Chondrocyte (in vitro differentiated cells): ENCODE measurements at regions not wholly inside any gene's neighbourhood (a gene's known extent, or its start where the extent isn't known, plus 50 kb on each side); places are given as distances from the start of the nearest gene placed in this dataset.
A peak's percentile ranks its signal among the peaks of the same experiment; 100 is the strongest.

Experiments
- DNase-seq: peaks from one replicate; pipeline ENCODE4 v3.0.0; 2021; ENCODE audit warnings: mixed read lengths, low spot score
- H3K27ac Mint-ChIP-seq: one replicate; pipeline ENCODE4 v1.8.0; 2021; ENCODE audit warnings: mild to moderate bottlenecking, moderate library complexity, mixed read lengths; ENCODE audit not compliant: unreplicated experiment
- H3K27me3 Mint-ChIP-seq: 2 replicates; pipeline ENCODE4 v1.8.0; 2021; ENCODE audit warnings: low read depth, mixed read lengths
- H3K36me3 Mint-ChIP-seq: 2 replicates; pipeline ENCODE4 v1.8.0; 2021; ENCODE audit warnings: low read depth, mixed read lengths
- H3K4me1 Mint-ChIP-seq: 2 replicates; pipeline ENCODE4 v1.8.0; 2021; ENCODE audit warnings: low read depth, mild to moderate bottlenecking, mixed read lengths
- H3K4me3 Mint-ChIP-seq: one replicate; pipeline ENCODE4 v1.8.0; 2021; ENCODE audit warnings: mild to moderate bottlenecking, moderate library complexity, mixed read lengths; ENCODE audit not compliant: unreplicated experiment
- H3K9me3 Mint-ChIP-seq: 2 replicates; pipeline ENCODE4 v1.8.0; 2021; ENCODE audit warnings: low read depth, mixed read lengths
- TF ChIP-seq, protein P1 (sequence below): fragments of 200-600 bp; sonication (generic); IDR thresholded peaks from 2 replicates; pipeline ENCODE4 v1.5.0; 2021; ENCODE audit warnings: antibody characterized with exemption, mild to moderate bottlenecking, moderate library complexity

DNA sequence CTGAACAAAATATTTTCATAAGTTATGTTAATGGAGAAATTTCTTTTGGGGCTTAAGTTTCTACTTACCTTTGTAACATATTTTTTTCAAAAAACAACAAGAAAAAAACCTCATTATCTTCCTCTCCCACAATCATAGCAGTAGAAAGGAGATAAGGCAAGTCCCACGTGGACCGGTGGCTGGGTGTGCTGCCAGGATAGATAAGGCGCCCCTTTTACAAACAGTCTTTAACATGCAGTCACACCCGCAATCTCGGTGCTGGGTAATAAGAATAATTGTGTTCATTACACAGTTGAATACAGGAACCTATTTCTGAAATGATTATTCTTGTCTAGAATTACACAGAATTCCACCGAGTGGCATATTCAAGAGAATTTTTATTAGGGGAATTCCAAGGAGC lies 1202.3 kb downstream of the UQCRFS1 start:
- DNase-seq: no peak
- H3K27me3 Mint-ChIP-seq: no peaks in the 10 kb centered on the region
- H3K9me3 Mint-ChIP-seq: no peaks in the 10 kb centered on the region
- TF ChIP-seq, protein P1, sequence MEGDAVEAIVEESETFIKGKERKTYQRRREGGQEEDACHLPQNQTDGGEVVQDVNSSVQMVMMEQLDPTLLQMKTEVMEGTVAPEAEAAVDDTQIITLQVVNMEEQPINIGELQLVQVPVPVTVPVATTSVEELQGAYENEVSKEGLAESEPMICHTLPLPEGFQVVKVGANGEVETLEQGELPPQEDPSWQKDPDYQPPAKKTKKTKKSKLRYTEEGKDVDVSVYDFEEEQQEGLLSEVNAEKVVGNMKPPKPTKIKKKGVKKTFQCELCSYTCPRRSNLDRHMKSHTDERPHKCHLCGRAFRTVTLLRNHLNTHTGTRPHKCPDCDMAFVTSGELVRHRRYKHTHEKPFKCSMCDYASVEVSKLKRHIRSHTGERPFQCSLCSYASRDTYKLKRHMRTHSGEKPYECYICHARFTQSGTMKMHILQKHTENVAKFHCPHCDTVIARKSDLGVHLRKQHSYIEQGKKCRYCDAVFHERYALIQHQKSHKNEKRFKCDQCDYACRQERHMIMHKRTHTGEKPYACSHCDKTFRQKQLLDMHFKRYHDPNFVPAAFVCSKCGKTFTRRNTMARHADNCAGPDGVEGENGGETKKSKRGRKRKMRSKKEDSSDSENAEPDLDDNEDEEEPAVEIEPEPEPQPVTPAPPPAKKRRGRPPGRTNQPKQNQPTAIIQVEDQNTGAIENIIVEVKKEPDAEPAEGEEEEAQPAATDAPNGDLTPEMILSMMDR: no peak
- H3K4me3 Mint-ChIP-seq: no peak overlapping the region
- H3K4me1 Mint-ChIP-seq: peaks cover 32% of the 10 kb centered on the region
- no peaks in the 10 kb centered on the region for H3K36me3 Mint-ChIP-seq
- peak overlapping the region; percentile 97 for H3K27ac Mint-ChIP-seq

DNA sequence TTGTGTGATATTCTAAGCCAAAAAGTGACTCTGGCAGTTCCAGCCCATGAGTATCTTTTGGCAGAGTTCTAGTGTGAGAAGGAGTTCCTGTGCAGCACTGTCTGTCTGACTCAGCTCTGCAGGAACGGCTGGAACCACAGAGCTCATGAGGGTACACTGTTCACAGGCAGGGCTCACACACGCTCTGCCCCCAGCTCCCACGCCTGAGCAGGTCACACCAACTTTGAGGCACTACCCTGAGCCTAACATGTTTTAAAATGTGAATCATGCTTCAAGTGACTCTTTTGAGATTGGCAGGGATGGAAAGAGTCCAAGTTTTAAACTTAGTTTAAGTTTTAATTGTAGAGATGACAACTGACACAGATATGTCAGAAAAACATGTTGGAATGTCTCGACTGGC lies 1203.3 kb downstream of the UQCRFS1 start:
- H3K4me3 Mint-ChIP-seq: no peak overlapping the region
- no peak for DNase-seq

DNA sequence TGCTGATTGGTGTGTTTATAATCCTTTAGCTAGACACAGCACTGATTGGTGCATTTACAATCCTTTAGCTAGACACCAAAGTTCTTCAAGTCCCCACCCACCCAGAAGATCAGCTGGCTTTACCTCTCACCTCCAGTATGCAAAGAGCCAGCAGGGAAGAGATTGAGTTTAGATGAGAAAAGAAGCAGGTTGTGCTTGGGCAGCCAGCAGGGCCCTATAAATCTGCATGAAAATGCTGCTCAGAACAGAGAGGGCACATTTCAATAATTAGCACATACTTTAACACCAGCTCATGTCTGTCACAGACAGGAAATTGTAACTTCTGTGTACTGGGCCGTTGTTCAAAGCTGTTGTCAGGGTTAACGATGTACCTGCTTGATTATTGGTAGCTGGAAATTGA lies 1204.3 kb downstream of the UQCRFS1 start:
- TF ChIP-seq, protein P1: no peak
- Mint-ChIP-seq H3K9me3 (no peaks in the 10 kb centered on the region), H3K4me1 (peaks cover 32% of the 10 kb centered on the region), H3K36me3 (no peaks in the 10 kb centered on the region), H3K27me3 (no peaks in the 10 kb centered on the region), H3K27ac (peak overlapping the region; percentile 97), H3K4me3 (no peak overlapping the region)
- DNase-seq: no peak

More for the DNA sequence above, 1203.3 kb downstream of the UQCRFS1 start:
- TF ChIP-seq, protein P1: no peak
- no peaks in the 10 kb centered on the region for H3K9me3 Mint-ChIP-seq
- peaks cover 32% of the 10 kb centered on the region for H3K4me1 Mint-ChIP-seq
- H3K27ac Mint-ChIP-seq: peak overlapping the region; percentile 97
- no peaks in the 10 kb centered on the region for H3K27me3 Mint-ChIP-seq
- H3K36me3 Mint-ChIP-seq: no peaks in the 10 kb centered on the region

DNA sequence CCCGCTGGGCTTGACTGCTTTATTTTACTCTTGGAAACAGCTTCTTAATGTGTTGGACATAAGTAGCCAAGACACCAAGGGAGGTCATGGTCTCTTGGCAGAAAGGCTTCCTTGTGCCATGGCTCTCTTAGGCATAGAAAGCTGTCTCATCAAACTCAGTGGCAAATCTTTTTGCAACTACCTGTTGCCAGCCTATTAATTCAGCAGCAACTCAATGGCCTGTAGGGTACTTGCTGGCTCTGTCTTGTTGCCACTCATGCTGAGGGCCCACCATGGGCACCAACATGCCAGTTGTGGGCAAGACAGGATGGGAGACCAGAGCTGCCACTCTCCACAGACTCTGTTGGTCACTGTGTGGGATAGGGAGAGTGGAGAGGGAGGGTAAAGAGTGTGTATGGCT lies 1209.4 kb downstream of the UQCRFS1 start:
- no peak for DNase-seq
- TF ChIP-seq, protein P1: no peak
- H3K27me3 Mint-ChIP-seq: peaks cover 3% of the 10 kb centered on the region
- H3K4me3 Mint-ChIP-seq: no peak overlapping the region
- no peak overlapping the region for H3K27ac Mint-ChIP-seq
- no peaks in the 10 kb centered on the region for H3K36me3 Mint-ChIP-seq
- peaks cover 4% of the 10 kb centered on the region for H3K4me1 Mint-ChIP-seq
- peaks cover 4% of the 10 kb centered on the region for H3K9me3 Mint-ChIP-seq

DNA sequence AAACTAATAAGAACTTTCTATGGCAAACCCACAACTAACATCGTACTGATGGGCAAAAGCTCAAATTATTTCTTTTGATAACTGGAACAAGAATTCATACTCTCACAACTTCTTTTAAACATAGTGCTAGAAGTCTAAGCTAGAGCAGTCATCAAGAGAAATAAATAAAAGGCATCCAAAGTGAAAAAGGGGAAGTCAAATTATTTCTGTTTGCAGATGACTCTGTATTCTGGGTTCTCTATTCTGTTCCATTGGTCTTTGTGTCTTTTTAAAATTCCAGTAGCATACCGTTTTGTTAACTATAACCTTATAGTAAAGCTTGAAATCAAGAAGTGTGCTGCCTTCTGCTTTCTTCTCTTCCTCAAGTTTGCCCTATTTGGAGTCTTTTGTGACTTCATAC lies 1215.9 kb downstream of the UQCRFS1 start:
- no peak for DNase-seq
- no peak overlapping the region for H3K27ac Mint-ChIP-seq
- H3K27me3 Mint-ChIP-seq: peaks cover 3% of the 10 kb centered on the region
- H3K4me3 Mint-ChIP-seq: no peak overlapping the region
- H3K9me3 Mint-ChIP-seq: no peaks in the 10 kb centered on the region
- H3K36me3 Mint-ChIP-seq: no peaks in the 10 kb centered on the region
- TF ChIP-seq, protein P1: no peak
- H3K4me1 Mint-ChIP-seq: peaks cover 5% of the 10 kb centered on the region
